Osteoblast (primary cell): ENCODE measurements at regions not wholly inside any gene's neighbourhood (a gene's known extent, or its start where the extent isn't known, plus 50 kb on each side); places are given as distances from the start of the nearest gene placed in this dataset.

Experiments
- DNase-seq: peaks from one replicate; pipeline ENCODE4 v3.0.0; 2011; ENCODE audit warnings: low spot score, mixed read lengths; ENCODE audit not compliant: insufficient read length; ENCODE audit errors: missing footprints
- H2AFZ ChIP-seq: 2 replicates; pipeline ENCODE4 v1.6.0; 2011; ENCODE audit warnings: mild to moderate bottlenecking, low read length
- H3K27ac ChIP-seq: 2 replicates; pipeline ENCODE4 v1.5.1; 2011; ENCODE audit warnings: mild to moderate bottlenecking, low read depth, low read length, moderate library complexity
- H3K27me3 ChIP-seq: 2 replicates; pipeline ENCODE4 v1.6.0; 2012; ENCODE audit warnings: mild to moderate bottlenecking, control low read depth, inconsistent platforms, low read length, moderate library complexity; ENCODE audit not compliant: insufficient read depth
- H3K36me3 ChIP-seq: 2 replicates; pipeline ENCODE4 v1.5.1; 2011; ENCODE audit warnings: mild to moderate bottlenecking, low read length, control low read depth, moderate library complexity; ENCODE audit not compliant: insufficient read depth
- H3K4me1 ChIP-seq: 2 replicates; pipeline ENCODE4 v1.5.1; 2011; ENCODE audit warnings: mild to moderate bottlenecking, low read length, control low read depth, moderate library complexity; ENCODE audit not compliant: insufficient read depth
- H3K4me2 ChIP-seq: 2 replicates; pipeline ENCODE4 v1.6.0; 2011; ENCODE audit warnings: mild to moderate bottlenecking, low read length; ENCODE audit not compliant: insufficient read depth
- H3K4me3 ChIP-seq: fragments of 200-600 bp; sonication (generic); 3 replicates; pipeline ENCODE4 v1.5.1; 2012; ENCODE audit warnings: mild to moderate bottlenecking, low read length, inconsistent platforms; ENCODE audit not compliant: insufficient read depth
- H3K79me2 ChIP-seq: 2 replicates; pipeline ENCODE4 v1.6.0; 2012; ENCODE audit warnings: mild to moderate bottlenecking, low read length, control low read depth, inconsistent platforms; ENCODE audit not compliant: insufficient read depth
- H3K9me3 ChIP-seq: 2 replicates; pipeline ENCODE4 v1.5.1; 2011; ENCODE audit warnings: low read depth, low read length, control low read depth
- H4K20me1 ChIP-seq: 2 replicates; pipeline ENCODE4 v1.6.0; 2012; ENCODE audit warnings: mild to moderate bottlenecking, low read length, control low read depth; ENCODE audit not compliant: insufficient read depth
- TF ChIP-seq, protein P1 (sequence below): IDR thresholded peaks from 2 replicates; pipeline ENCODE4 v1.5.1; 2011; ENCODE audit warnings: mild to moderate bottlenecking, low read depth, low read length, moderate library complexity; ENCODE audit errors: extremely low read depth

DNA sequence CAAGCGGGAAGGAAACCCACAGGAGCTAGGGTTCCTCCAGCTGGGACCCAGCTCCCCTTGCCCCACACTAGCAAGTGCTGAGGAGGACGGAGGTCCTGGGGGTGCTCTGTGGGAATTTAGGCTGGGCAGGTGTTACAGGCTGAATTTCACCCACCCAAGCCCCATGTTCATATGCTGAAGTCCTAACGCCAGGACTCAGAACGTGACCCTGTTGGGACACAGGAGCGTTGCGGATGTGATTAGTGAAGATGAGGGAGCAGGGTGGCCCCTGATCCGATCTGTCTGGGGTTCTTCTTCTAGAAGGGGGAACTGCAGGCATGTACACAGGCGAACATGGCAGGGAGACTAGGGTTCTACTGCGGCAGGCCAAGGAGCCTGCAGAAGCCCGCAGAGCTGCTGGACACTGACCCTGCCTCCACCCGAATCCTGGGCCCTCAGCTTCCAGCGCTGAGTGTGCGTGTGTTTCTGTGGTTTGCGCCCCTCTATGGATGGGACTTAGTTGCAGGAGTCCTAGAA is 103.4 kb upstream of the FGF3 start:
- no peak overlapping the region for H3K27ac ChIP-seq
- H2AFZ ChIP-seq = no peak overlapping the region
- H4K20me1 ChIP-seq = no peaks in the 10 kb centered on the region
- no peak overlapping the region for H3K4me2 ChIP-seq
- H3K79me2 ChIP-seq = no peaks in the 10 kb centered on the region
- H3K27me3 ChIP-seq = peaks cover 24% of the 10 kb centered on the region
- peak; percentile 67 for DNase-seq
- H3K9me3 ChIP-seq = no peaks in the 10 kb centered on the region
- TF ChIP-seq, protein P1, sequence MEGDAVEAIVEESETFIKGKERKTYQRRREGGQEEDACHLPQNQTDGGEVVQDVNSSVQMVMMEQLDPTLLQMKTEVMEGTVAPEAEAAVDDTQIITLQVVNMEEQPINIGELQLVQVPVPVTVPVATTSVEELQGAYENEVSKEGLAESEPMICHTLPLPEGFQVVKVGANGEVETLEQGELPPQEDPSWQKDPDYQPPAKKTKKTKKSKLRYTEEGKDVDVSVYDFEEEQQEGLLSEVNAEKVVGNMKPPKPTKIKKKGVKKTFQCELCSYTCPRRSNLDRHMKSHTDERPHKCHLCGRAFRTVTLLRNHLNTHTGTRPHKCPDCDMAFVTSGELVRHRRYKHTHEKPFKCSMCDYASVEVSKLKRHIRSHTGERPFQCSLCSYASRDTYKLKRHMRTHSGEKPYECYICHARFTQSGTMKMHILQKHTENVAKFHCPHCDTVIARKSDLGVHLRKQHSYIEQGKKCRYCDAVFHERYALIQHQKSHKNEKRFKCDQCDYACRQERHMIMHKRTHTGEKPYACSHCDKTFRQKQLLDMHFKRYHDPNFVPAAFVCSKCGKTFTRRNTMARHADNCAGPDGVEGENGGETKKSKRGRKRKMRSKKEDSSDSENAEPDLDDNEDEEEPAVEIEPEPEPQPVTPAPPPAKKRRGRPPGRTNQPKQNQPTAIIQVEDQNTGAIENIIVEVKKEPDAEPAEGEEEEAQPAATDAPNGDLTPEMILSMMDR = no peak
- no peak overlapping the region for H3K4me3 ChIP-seq
- peaks cover 6% of the 10 kb centered on the region for H3K4me1 ChIP-seq
- no peaks in the 10 kb centered on the region for H3K36me3 ChIP-seq

DNA sequence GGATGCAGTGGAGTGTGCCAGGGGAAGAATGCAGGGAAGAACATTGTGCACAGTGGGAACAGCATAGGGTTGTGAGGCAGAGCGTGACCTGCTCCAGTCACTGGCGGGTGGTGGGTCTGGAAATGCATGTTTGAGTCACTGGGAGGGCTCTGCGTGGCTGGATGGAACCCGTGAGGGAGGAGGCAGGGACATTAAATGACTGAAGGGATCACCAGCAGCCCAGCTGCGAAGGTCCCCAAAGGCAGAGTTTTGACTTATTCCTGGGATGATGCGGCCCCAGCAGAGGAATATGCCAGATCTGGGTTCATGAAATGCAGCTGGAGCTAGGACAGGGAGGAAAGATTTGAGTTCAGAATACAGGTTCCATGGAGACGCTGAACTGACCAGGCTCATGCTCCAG is 104.0 kb upstream of the FGF3 start:
- no peaks in the 10 kb centered on the region for H3K9me3 ChIP-seq
- H3K4me3 ChIP-seq = no peak overlapping the region
- no peaks in the 10 kb centered on the region for H3K36me3 ChIP-seq
- no peak for DNase-seq
- H4K20me1 ChIP-seq = no peaks in the 10 kb centered on the region
- TF ChIP-seq, protein P1 = no peak
- peaks cover 28% of the 10 kb centered on the region for H3K27me3 ChIP-seq
- no peak overlapping the region for H2AFZ ChIP-seq
- H3K79me2 ChIP-seq = no peaks in the 10 kb centered on the region
- no peak overlapping the region for H3K4me2 ChIP-seq
- no peak overlapping the region for H3K27ac ChIP-seq
- peaks cover 4% of the 10 kb centered on the region for H3K4me1 ChIP-seq

DNA sequence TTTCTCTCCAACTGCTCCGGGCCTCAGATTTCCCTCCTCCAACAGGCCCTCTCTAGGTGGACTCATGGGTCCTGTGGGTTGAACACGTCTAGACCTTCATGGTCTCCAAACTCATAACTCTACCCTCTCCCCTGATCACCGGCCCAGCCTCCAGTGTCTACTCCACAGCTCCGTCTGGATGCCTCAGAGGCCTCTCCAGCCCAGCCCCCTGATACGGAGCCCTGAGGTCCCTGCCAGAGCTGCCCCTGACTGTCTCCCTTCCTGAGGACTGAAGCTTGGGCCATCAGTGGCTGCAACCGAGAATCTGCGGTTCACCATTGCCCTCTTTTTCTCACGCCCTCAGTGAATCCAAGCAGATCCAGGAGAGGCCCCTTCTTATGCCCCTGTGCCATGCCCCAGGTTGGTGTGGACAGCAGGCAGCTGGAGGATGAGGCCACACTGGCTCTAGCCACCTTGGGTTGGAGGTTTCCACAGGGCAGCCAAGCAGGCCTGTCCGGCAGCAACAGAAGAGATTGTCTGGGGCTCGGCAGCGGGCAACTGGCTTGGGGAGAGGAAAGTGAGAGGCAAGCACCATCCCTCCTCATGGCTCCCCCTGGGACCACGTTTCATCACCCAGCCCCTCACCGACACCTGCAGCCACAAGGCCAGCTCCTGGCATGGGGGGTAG is 104.6 kb upstream of the FGF3 start:
- Histone ChIP-seq H3K27me3 (peaks cover 28% of the 10 kb centered on the region), H3K4me3 (no peak overlapping the region)
- TF ChIP-seq, protein P1 = no peak

DNA sequence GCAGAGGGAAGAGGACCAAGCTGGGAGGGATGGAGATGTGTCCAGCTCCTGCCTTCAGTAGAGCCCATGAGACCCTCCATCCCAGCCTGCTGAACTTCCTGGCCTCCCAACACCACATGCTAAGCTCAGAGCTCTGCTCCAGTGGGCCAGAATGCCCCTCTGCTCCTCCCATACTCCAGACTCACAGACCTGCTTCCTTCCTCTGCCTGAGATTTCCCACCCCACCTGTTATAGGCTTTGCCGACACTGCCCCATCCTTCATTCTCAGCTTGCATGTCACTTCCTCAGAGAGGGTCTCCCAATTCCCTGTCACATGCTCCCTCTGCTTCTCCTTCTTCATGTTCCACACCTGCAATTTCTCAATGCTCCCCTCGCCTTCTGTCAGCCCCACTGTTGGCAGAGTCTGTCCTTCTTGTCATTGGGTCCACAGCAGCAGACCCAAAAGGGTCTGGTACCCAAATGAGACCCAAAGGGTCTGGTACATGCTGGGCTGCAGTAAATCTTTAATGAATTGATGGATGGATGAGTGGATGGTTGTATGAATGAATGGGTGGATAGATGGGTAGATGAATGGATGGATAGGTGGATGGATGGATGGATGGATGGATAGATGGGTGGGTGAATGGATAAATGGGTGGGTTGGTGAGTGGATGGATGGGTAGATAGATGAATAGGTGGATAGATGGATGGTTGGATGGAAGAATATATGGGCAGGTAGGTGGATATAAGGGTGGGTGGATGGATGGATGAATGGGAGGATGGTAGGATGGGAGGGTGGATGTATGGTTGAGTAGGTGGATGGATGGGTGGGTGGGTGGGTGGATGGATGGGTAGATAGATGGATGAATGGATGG is 105.3 kb upstream of the FGF3 start:
- H3K4me2 ChIP-seq = no peak overlapping the region
- peaks cover 32% of the 10 kb centered on the region for H3K27me3 ChIP-seq
- H3K4me3 ChIP-seq = no peak overlapping the region
- TF ChIP-seq, protein P1 = no peak
- H3K79me2 ChIP-seq = no peaks in the 10 kb centered on the region
- H4K20me1 ChIP-seq = no peaks in the 10 kb centered on the region
- no peaks in the 10 kb centered on the region for H3K36me3 ChIP-seq
- H3K27ac ChIP-seq = no peak overlapping the region
- no peaks in the 10 kb centered on the region for H3K9me3 ChIP-seq
- no peaks in the 10 kb centered on the region for H3K4me1 ChIP-seq
- DNase-seq = peak; percentile 62
- no peak overlapping the region for H2AFZ ChIP-seq

More for the DNA sequence above, 104.6 kb upstream of the FGF3 start:
- Histone ChIP-seq H3K4me1 (no peaks in the 10 kb centered on the region), H4K20me1 (no peaks in the 10 kb centered on the region), H3K4me2 (no peak overlapping the region), H3K79me2 (no peaks in the 10 kb centered on the region), H3K36me3 (no peaks in the 10 kb centered on the region), H3K27ac (no peak overlapping the region), H2AFZ (no peak overlapping the region), H3K9me3 (no peaks in the 10 kb centered on the region)
- no peak for DNase-seq
